H9 (cell line): ENCODE measurements at regions not wholly inside any gene's neighbourhood (a gene's known extent, or its start where the extent isn't known, plus 50 kb on each side); places are given as distances from the start of the nearest gene placed in this dataset.

Source experiments
- DNase-seq: peaks from one replicate; pipeline ENCODE4 v3.0.0-alpha.2; 2017
- H2AFZ ChIP-seq: one replicate; pipeline ENCODE4 v1.6.1; 2013; ENCODE audit warnings: mild to moderate bottlenecking, low read length, control low read depth, moderate library complexity
- H2AK5ac ChIP-seq: 2 replicates; pipeline ENCODE4 v1.6.1; 2013; ENCODE audit warnings: low read length, control low read depth, mixed read lengths; ENCODE audit not compliant: insufficient read length
- H2BK120ac ChIP-seq: one replicate; pipeline ENCODE4 v1.6.1; 2013; ENCODE audit warnings: low read depth, mild to moderate bottlenecking, low read length, control low read depth, inconsistent platforms; ENCODE audit not compliant: poor library complexity, severe bottlenecking
- H2BK12ac ChIP-seq: 2 replicates; pipeline ENCODE4 v1.6.1; 2013; ENCODE audit warnings: low read length, control low read depth, mixed read lengths, low read depth; ENCODE audit not compliant: insufficient read length
- H2BK15ac ChIP-seq: 2 replicates; pipeline ENCODE4 v1.6.1; 2013; ENCODE audit warnings: low read depth, low read length, control low read depth
- H2BK20ac ChIP-seq: one replicate; pipeline ENCODE4 v1.6.1; 2013; ENCODE audit warnings: low read depth, mild to moderate bottlenecking, low read length, control low read depth, inconsistent platforms; ENCODE audit not compliant: poor library complexity, severe bottlenecking
- H2BK5ac ChIP-seq: 2 replicates; pipeline ENCODE4 v1.6.1; 2013; ENCODE audit warnings: low read length, control low read depth, mixed read lengths; ENCODE audit not compliant: insufficient read length
- H3K14ac ChIP-seq: 2 replicates; pipeline ENCODE4 v1.6.1; 2013; ENCODE audit warnings: low read length, control low read depth; ENCODE audit not compliant: insufficient read depth
- H3K18ac ChIP-seq: 2 replicates; pipeline ENCODE4 v1.6.1; 2013; ENCODE audit warnings: low read depth, mild to moderate bottlenecking, mixed read lengths, low read length, control low read depth; ENCODE audit not compliant: insufficient read length
- H3K23ac ChIP-seq: 2 replicates; pipeline ENCODE4 v1.6.1; 2013; ENCODE audit warnings: low read length, control low read depth, mixed read lengths, low read depth; ENCODE audit not compliant: insufficient read length
- H3K23me2 ChIP-seq: 2 replicates; pipeline ENCODE4 v1.6.1; 2013; ENCODE audit warnings: low read depth, mild to moderate bottlenecking, mixed read lengths, low read length, control low read depth; ENCODE audit not compliant: insufficient read length, poor library complexity, severe bottlenecking
- H3K27ac ChIP-seq: 2 replicates; pipeline ENCODE4 v1.5.1; 2013; ENCODE audit warnings: low read length, control low read depth, mixed read lengths, low read depth; ENCODE audit not compliant: insufficient read length
- H3K27me3 ChIP-seq: 2 replicates; pipeline ENCODE4 v1.6.1; 2013; ENCODE audit warnings: low read length, control low read depth, inconsistent platforms; ENCODE audit not compliant: insufficient read depth
- H3K4ac ChIP-seq: 2 replicates; pipeline ENCODE4 v1.6.1; 2013; ENCODE audit warnings: low read depth, mild to moderate bottlenecking, control low read depth, inconsistent platforms, low read length, moderate library complexity
- H3K4me1 ChIP-seq: 2 replicates; pipeline ENCODE4 v1.6.1; 2013; ENCODE audit warnings: low read length, control low read depth, inconsistent platforms; ENCODE audit not compliant: insufficient read depth
- H3K4me2 ChIP-seq: 2 replicates; pipeline ENCODE4 v1.6.1; 2013; ENCODE audit warnings: low read length, control low read depth, mixed read lengths; ENCODE audit not compliant: insufficient read length, insufficient read depth
- H3K56ac ChIP-seq: 2 replicates; pipeline ENCODE4 v1.6.1; 2013; ENCODE audit warnings: low read depth, mild to moderate bottlenecking, mixed read lengths, low read length, control low read depth; ENCODE audit not compliant: insufficient read length
- H3K79me1 ChIP-seq: 2 replicates; pipeline ENCODE4 v1.6.1; 2013; ENCODE audit warnings: low read depth, mild to moderate bottlenecking, moderate library complexity, low read length, control low read depth, inconsistent platforms; ENCODE audit not compliant: insufficient read depth, poor library complexity, severe bottlenecking
- H3K79me2 ChIP-seq: 2 replicates; pipeline ENCODE4 v1.6.1; 2013; ENCODE audit warnings: low read length, control low read depth, inconsistent platforms; ENCODE audit not compliant: insufficient read depth
- H3K9ac ChIP-seq: 2 replicates; pipeline ENCODE4 v1.6.1; 2013; ENCODE audit warnings: low read length, control low read depth, mixed read lengths; ENCODE audit not compliant: insufficient read length; ENCODE audit errors: extremely low read depth
- H3K9me3 ChIP-seq: one replicate; pipeline ENCODE4 v1.6.1; 2013; ENCODE audit warnings: low read depth, low read length, inconsistent platforms; ENCODE audit not compliant: control insufficient read depth
- H3T11ph ChIP-seq: one replicate; pipeline ENCODE4 v1.6.1; 2013; ENCODE audit warnings: mild to moderate bottlenecking, low read length, control low read depth, inconsistent platforms
- H4K20me1 ChIP-seq: one replicate; pipeline ENCODE4 v1.6.1; 2013; ENCODE audit not compliant: control insufficient read depth, insufficient read length, insufficient read depth
- H4K5ac ChIP-seq: 2 replicates; pipeline ENCODE4 v1.6.1; 2013; ENCODE audit warnings: low read depth, mild to moderate bottlenecking, mixed read lengths, low read length, control low read depth; ENCODE audit not compliant: insufficient read length
- H4K8ac ChIP-seq: replicated peaks from 2 replicates; pipeline ENCODE4 v1.6.1; 2013; ENCODE audit warnings: low read length, control low read depth, mixed read lengths, low read depth; ENCODE audit not compliant: insufficient read length
- H4K91ac ChIP-seq: 2 replicates; pipeline ENCODE4 v1.6.1; 2013; ENCODE audit warnings: low read depth, mild to moderate bottlenecking, moderate library complexity, mixed read lengths, low read length, control low read depth; ENCODE audit not compliant: insufficient read length
- H3K27ac Mint-ChIP-seq, 3 experiments: 2 replicates in 2 of 3; 3 replicates in 1 of 3; pipeline ENCODE4 v1.8.0; 2020 to 2021; ENCODE audit warnings: mixed read lengths in 3 of 3, mild to moderate bottlenecking in 1 of 3, moderate library complexity in 1 of 3
- H3K27me3 Mint-ChIP-seq: 2 replicates; pipeline ENCODE4 v1.8.0; 2021; ENCODE audit warnings: low read depth, mild to moderate bottlenecking, moderate library complexity, mixed read lengths
- H3K36me3 Mint-ChIP-seq, 3 experiments: 2 replicates in 2 of 3; 3 replicates in 1 of 3; pipeline ENCODE4 v1.8.0; 2020 to 2021; ENCODE audit warnings: low read depth in 3 of 3, mixed read lengths in 3 of 3; ENCODE audit not compliant: insufficient read depth in 1 of 3
- H3K4me1 Mint-ChIP-seq, 2 experiments: 2 replicates each; pipeline ENCODE4 v1.8.0; 2020; ENCODE audit warnings: mixed read lengths in 2 of 2
- H3K4me3 Mint-ChIP-seq, 2 experiments: 2 replicates in 1 of 2; 3 replicates in 1 of 2; pipeline ENCODE4 v1.8.0; 2020 to 2021; ENCODE audit warnings: mild to moderate bottlenecking in 2 of 2, mixed read lengths in 2 of 2, moderate library complexity in 1 of 2
- H3K9me3 Mint-ChIP-seq, 2 experiments: 2 replicates in 1 of 2; 3 replicates in 1 of 2; pipeline ENCODE4 v1.8.0; 2020; ENCODE audit warnings: mild to moderate bottlenecking in 2 of 2, mixed read lengths in 2 of 2, moderate library complexity in 1 of 2
- CTCF ChIP-seq: fragments of 200-600 bp; sonication (generic); conservative IDR thresholded peaks from 3 replicates; pipeline ENCODE4 v1.8.0; 2021; ENCODE audit warnings: antibody characterized with exemption, mild to moderate bottlenecking
- WGBS: extraction: QIAGEN DNeasy Blood & Tissue Kit; methylation state at CpG from one replicate; pipeline ENCODE4 v1.1.7; 2013; ENCODE audit warnings: missing lambda C conversion rate, low lambda C conversion rate, mixed read lengths; ENCODE audit not compliant: insufficient read length; ENCODE audit errors: extremely low coverage; 5-methylcytosine and 5-hydroxymethylcytosine counted together

GRCh38 chr13:78030341-78030896 is 111.8 kb upstream of the EDNRB start:
- no peak overlapping the region for H3K27ac ChIP-seq

More at GRCh38 chr13:78030341-78030896, 111.8 kb upstream of the EDNRB start:
- no peak for TF ChIP-seq CTCF
- Histone ChIP-seq H4K8ac (no peak overlapping the region), H3K4me2 (no peak overlapping the region), H2BK12ac (no peak overlapping the region), H2BK20ac (no peak overlapping the region), H3K79me2 (no peaks in the 10 kb centered on the region), H2AK5ac (no peak overlapping the region), H2BK120ac (no peak overlapping the region), H3K23ac (no peak overlapping the region), H4K91ac (no peak overlapping the region), H4K20me1 (no peaks in the 10 kb centered on the region), H4K5ac (no peak overlapping the region), H2BK5ac (no peak overlapping the region), H3K14ac (no peak overlapping the region), H3K9me3 (no peaks in the 10 kb centered on the region), H3K23me2 (no peaks in the 10 kb centered on the region), H3K18ac (no peak overlapping the region), H3K4me1 (no peaks in the 10 kb centered on the region), H2BK15ac (no peak overlapping the region), H3K27me3 (no peaks in the 10 kb centered on the region), H3K79me1 (no peaks in the 10 kb centered on the region), H3T11ph (no peak overlapping the region), H3K9ac (no peak overlapping the region), H3K56ac (no peak overlapping the region), H2AFZ (no peak overlapping the region), H3K4ac (no peak overlapping the region)
- WGBS, result no CpG with 5 or more reads among the region's 2 CpGs
- Mint-ChIP-seq H3K36me3 (no peaks in the 10 kb centered on the region; a peak in 1 of 7 replicates), H3K4me3 (no peak overlapping the region), H3K27ac (no peak overlapping the region; a peak in 1 of 7 replicates), H3K4me1 (peaks cover 0 to 6% of the 10 kb centered on the region in 2 experiments; a peak in 2 of 4 replicates), H3K27me3 (no peaks in the 10 kb centered on the region), H3K9me3 (no peaks in the 10 kb centered on the region)
- no peak for DNase-seq
